GM06990 (cell line): ENCODE measurements at regions not wholly inside any gene's neighbourhood (a gene's known extent, or its start where the extent isn't known, plus 50 kb on each side); places are given as distances from the start of the nearest gene placed in this dataset.
A peak's percentile ranks its signal among the peaks of the same experiment; 100 is the strongest.

Source experiments
- DNase-seq: peaks from one replicate; pipeline ENCODE4 v3.0.0-alpha.2; 2011; ENCODE audit not compliant: insufficient read length; ENCODE audit errors: extremely low read depth
- H3K27me3 ChIP-seq: replicated peaks from 2 replicates; pipeline ENCODE4 v1.6.0; 2011; ENCODE audit warnings: low read length; ENCODE audit not compliant: control insufficient read depth, insufficient read depth
- H3K36me3 ChIP-seq: 2 replicates; pipeline ENCODE4 v1.5.1; 2011; ENCODE audit warnings: low read length; ENCODE audit not compliant: control insufficient read depth, insufficient read depth
- H3K4me3 ChIP-seq: replicated peaks from 2 replicates; pipeline ENCODE4 v1.5.1; 2011; ENCODE audit warnings: low read depth, mild to moderate bottlenecking, control low read depth, low read length
- CTCF ChIP-seq: IDR thresholded peaks from 2 replicates; pipeline ENCODE4 v1.5.1; 2011; ENCODE audit warnings: low read length, control low read depth, mild to moderate bottlenecking, inconsistent platforms; ENCODE audit not compliant: insufficient read depth, poor library complexity, severe bottlenecking

GRCh38 chr21:17422931-17423330, 89.9 kb upstream of the CXADR start:
- Histone ChIP-seq H3K36me3 (no peaks in the 10 kb centered on the region), H3K27me3 (no peaks in the 10 kb centered on the region; the same call in 1 of the 2 replicates), H3K4me3 (no peak overlapping the region)
- DNase-seq, result no peak
- TF ChIP-seq CTCF, result no peak

GRCh38 chr21:17427157-17427556, 85.7 kb upstream of the CXADR start:
- TF ChIP-seq CTCF, result no peak
- no peaks in the 10 kb centered on the region for H3K36me3 ChIP-seq

GRCh38 chr21:17427831-17428483, 84.9 kb upstream of the CXADR start:
- Histone ChIP-seq H3K4me3 (no peak overlapping the region), H3K27me3 (no peaks in the 10 kb centered on the region), H3K36me3 (no peaks in the 10 kb centered on the region)
- no peak for TF ChIP-seq CTCF
- peak; percentile 75 for DNase-seq

More at GRCh38 chr21:17427157-17427556, 85.7 kb upstream of the CXADR start:
- no peak for DNase-seq
- Histone ChIP-seq H3K4me3 (no peak overlapping the region), H3K27me3 (no peaks in the 10 kb centered on the region)

- TF ChIP-seq CTCF, result no peak
- no peaks in the 10 kb centered on the region for H3K36me3 ChIP-seq
- H3K27me3 ChIP-seq, result no peaks in the 10 kb centered on the region
- H3K4me3 ChIP-seq, result no peak overlapping the region
- DNase-seq, result peak; percentile 65
Observed at GRCh38 chr21:17428484-17428869, 84.4 kb upstream of the CXADR start.

GRCh38 chr21:17428980-17429379, 83.9 kb upstream of the CXADR start:
- Histone ChIP-seq H3K27me3 (no peaks in the 10 kb centered on the region), H3K36me3 (no peaks in the 10 kb centered on the region), H3K4me3 (no peak overlapping the region)
- no peak for TF ChIP-seq CTCF
- no peak for DNase-seq

- DNase-seq, result no peak
- H3K4me3 ChIP-seq, result no peak overlapping the region
- H3K36me3 ChIP-seq, result no peaks in the 10 kb centered on the region
- no peaks in the 10 kb centered on the region for H3K27me3 ChIP-seq
- no peak for TF ChIP-seq CTCF
Observed at GRCh38 chr21:17429936-17430335, 82.9 kb upstream of the CXADR start.
